ENCODE measurements at regions not wholly inside any gene's neighbourhood (a gene's known extent, or its start where the extent isn't known, plus 50 kb on each side); places are given as distances from the start of the nearest gene placed in this dataset.

DNA sequence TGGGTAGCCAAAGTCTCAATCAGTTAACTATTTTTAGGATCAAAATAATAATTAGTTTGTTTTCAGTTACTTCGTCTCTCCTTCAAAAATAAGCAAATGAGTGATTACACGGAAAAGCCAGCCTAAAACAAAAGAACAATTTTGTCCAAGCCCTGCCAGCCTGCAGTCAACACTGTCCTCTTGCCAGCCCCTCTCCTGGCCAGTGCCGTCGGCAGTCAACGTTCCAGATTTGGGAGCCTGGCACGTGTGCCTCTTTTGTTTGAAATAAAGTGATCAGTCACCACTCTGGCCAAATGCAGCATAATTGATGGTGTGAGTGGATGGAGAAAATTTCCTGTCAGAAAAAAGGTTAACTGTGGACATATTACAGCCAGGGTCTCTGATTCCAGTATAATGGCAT is 260.6 kb upstream of the SKOR2 start:
- H3K4me3 ChIP-seq (ENCODE audit: low read depth, low read length): no peak overlapping the region
- DNase-seq (ENCODE audit: low read depth): no peak

DNA sequence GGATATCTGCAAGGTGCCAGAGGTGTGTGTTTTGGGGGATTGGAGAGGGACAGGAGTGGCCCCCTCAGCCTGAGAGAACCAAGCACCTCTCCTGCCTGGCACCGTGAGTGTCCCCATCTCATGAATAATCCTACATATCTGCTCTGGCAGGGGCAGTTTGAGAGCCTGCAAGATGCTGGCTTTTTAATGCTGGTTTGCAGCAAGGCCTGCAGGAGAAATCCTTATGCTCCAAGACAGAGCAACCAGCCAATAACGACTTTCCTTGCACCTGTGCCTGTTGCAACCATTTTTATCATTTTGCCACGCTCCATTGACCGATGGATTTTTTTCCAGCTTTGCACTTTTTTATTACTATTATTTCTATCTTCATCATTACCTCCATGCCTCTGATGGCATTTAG is 259.4 kb upstream of the SKOR2 start:
- no peak for DNase-seq (ENCODE audit: low read depth)
- no peak overlapping the region for H3K4me3 ChIP-seq (ENCODE audit: low read depth, low read length)

DNA sequence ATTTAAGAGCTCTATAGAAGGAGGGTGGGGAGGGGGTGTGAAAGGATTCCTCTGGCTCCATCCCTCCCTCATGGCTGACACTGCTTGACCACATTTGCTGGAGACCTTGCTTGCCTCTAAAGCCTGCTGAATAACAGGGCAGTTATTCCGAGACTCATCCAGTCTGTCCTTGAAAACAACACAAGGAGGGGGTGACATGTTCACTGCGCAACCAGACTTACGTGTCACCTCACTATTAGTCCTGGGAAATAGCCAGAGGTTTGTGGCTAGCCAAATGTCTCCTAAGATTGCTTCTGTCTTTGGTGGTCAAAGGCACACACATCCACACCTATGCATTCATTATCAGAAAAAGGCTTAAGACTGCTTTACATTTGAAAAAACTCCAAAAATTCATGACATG is 256.2 kb upstream of the SKOR2 start:
- DNase-seq (ENCODE audit: low read depth): no peak
- H3K4me3 ChIP-seq (ENCODE audit: low read depth, low read length): no peak overlapping the region

DNA sequence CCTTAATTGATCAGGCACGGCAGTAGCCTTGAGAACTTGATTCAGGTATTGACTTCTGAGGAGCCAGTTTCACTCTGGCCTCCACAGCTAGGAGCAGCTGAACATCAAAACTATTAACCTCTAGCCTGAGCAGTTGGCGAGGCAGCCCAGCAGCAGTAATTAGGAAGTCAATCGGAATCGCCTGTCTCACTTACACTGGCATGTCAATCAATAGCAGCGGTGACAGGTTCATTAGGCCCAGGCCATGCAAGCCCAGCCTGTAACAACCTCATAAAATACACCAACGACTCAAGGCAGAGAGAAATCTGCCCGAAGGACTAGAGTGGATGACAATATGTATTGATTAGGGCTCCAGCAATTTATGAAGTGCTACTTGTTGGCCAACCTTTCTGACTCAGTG is 255.4 kb upstream of the SKOR2 start:
- no peak for DNase-seq (ENCODE audit: low read depth)
- no peak overlapping the region for H3K4me3 ChIP-seq (ENCODE audit: low read depth, low read length)

DNA sequence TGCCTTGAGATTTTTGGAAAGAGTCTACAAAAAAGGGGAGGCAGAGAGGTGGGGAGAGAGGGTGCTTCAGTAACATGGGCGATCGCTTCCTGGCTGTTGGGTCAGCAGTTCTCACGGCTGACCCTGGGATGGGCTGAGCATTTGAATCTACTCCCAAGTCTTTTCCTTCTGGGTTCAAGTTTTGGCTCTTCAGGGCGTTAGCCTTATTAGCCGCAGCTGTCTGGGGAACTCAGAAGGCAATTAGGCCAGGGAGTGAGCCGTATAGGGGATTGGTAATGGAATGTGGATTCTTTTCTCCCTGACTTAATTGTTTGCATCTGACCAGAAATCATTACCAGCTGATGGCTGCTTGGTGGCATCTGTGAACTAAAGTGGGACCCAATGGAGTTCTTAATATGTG is 250.5 kb upstream of the SKOR2 start:
- no peak overlapping the region for H3K4me3 ChIP-seq (ENCODE audit: low read depth, low read length)
- DNase-seq (ENCODE audit: low read depth): no peak

DNA sequence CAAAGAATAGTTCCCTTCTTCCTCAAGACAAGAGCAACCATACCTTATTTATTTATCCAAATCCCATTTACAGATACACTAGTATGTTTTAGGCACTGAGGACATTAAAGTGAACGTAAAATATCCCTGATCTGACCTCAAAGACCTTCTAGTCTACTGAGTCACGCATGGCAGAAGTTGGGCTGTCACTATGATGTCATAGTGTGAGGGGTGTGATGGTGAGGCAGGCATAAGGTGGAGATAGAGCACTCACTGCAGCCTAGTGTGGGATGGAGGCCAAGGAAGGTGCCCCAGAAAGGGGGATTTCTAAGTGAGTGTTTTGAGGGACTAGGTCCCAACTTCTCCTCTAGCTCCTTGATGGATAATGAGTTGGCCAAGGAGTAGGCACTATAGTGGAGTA is 249.5 kb upstream of the SKOR2 start:
- no peak for DNase-seq (ENCODE audit: low read depth)
- no peak overlapping the region for H3K4me3 ChIP-seq (ENCODE audit: low read depth, low read length)

DNA sequence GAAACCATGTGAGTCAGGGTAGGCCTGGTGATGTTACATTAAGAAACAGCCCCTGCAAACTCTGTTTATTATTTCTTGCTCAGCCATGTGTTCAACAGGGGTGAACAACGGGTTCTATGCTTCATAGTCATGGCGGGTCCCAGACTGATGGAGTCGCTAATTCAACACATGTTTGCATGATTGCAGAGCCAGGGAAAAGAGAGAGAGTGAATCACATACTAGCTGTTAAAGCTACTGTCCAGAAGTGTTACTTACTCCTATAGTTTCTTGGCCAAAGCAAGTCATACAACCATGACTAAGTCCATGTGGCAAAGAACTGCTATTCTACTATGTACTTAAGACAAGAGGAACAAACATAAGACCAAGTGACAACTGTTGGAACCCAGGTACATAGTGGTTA is 241.2 kb upstream of the SKOR2 start:
- no peak overlapping the region for H3K4me3 ChIP-seq (ENCODE audit: low read depth, low read length)
- no peak for DNase-seq (ENCODE audit: low read depth)

DNA sequence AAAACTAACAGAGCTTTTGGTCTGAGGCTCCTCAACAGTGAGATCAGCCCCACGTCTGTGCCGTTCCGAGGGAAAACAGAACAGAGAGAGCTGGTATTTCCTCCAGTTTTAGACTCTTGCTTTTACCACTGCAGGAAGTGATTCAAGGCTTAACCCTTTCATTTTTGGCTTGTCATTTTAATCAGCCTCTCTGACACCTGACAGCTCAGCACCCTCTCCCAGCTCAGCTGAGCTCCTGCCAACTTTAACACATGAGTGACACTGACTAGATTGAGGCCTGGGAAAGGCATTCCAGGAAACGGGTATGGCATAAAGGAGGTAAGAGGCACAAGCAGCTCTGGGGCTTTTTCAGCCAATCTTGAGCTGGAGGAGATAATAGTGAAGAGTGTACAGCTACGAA is 239.4 kb upstream of the SKOR2 start:
- DNase-seq (ENCODE audit: low read depth): no peak
- no peak overlapping the region for H3K4me3 ChIP-seq (ENCODE audit: low read depth, low read length)

DNA sequence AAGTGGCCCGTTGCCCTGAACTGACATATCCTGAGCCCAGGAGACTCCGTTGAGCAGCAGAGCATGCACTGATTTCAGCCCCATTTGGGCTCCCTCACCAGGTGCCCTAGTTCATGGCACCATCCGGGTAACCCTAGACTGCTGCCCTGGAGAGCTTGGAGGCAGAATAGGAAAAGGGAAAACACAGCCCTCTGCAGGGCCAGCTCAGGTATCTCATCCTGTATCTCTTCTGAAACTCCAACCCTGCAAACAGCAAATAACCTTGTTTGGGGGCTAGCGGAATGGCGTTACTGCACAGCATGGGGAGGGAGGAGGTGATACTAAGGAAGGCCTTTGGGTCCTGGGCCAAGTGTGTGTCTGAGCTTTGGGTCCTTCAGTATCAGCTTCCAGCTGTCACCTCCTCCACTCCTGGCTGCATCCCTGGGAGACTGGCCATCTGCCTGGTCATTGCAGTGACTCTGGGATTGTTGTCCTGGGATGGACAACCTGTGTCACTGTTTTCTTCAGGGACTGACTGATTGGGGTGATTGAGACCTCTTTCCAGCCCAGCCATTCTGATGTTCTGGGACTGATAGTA is 233.8 kb upstream of the SKOR2 start:
- no peak overlapping the region for H3K4me3 ChIP-seq (ENCODE audit: low read depth, low read length)

DNA sequence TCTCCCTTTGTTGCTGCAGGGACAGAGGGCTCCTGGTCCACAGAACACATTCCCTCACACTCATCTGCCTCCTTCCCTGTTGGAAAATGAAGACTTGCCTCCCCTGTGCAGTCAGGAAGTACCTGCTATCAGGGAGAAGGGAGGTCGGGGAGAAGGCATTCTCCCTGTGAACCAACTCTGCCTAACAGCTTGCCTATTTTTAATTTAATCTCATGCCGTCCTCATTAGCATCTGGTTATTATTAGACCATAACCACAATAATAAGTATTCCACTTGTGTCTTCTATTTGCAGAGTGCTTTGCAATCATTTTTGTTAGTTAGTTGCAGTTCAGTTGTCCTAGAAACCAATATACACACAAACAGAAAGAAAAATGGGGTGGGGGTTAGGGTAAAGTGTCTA is 232.6 kb upstream of the SKOR2 start:
- H3K4me3 ChIP-seq (ENCODE audit: low read depth, low read length): no peak overlapping the region
- no peak for DNase-seq (ENCODE audit: low read depth)

More for the DNA sequence above, 233.8 kb upstream of the SKOR2 start:
- no peak for DNase-seq (ENCODE audit: low read depth)

DNA sequence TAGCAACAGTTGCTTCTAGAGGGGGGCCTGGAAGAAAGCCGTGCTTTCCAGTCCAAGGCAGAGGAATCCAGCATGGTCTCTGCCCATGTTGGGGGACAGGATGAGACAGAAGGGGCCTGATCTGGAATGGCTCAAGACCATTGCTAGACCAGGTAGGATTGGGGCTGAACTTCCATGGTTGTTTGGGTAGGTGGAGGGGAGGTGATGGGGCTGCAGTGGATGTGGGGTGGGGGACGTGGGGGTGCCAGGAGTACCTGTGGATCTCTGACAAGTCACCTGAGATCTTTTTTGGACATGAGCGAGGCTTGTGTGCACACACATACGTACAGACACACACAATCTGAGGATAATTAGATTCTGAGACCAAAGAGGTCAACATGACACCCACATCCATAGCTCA is 228.7 kb upstream of the SKOR2 start:
- DNase-seq (ENCODE audit: low read depth): no peak
- H3K4me3 ChIP-seq (ENCODE audit: low read depth, low read length): no peak overlapping the region

DNA sequence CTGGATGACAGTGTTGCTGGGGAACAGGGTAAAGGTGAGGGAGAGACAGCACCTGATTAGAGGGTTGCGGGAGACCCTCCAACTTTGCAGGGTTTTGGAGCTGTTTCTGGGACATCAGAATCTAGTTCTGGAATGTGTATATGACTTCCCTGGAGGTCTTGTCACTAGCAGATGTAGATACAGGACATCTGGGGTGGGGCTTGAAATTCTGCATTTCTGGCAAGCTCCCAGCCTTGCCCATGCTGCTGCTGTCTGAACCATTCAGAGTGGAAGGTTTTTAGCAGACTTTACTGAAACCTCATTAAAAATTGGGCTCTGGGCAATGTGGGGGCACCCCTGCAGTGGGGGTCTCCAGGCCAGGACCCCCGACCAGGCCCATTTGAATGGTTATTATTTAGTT is 220.3 kb upstream of the SKOR2 start:
- H3K4me3 ChIP-seq (ENCODE audit: low read depth, low read length): no peak overlapping the region
- DNase-seq (ENCODE audit: low read depth): no peak

DNA sequence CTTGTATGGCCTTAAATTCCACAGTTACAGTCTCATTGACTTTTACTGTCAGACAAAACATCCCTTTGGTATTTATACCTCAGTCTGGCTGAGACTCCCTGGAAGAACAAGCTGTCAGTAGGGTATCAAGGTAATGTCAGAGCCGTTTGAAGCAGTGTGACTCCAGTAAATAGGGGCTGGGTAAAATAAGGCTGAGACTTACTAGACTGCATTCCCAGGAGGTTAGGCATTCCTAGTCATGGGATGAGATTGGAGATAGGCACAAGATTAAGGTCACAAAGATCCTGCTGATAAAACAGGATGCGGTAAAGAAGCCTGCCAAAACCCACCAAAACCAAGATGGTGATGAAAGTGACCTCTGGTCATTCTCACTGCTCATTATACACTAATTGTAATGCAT is 219.5 kb upstream of the SKOR2 start:
- no peak for DNase-seq (ENCODE audit: low read depth)
- no peak overlapping the region for H3K4me3 ChIP-seq (ENCODE audit: low read depth, low read length)

DNA sequence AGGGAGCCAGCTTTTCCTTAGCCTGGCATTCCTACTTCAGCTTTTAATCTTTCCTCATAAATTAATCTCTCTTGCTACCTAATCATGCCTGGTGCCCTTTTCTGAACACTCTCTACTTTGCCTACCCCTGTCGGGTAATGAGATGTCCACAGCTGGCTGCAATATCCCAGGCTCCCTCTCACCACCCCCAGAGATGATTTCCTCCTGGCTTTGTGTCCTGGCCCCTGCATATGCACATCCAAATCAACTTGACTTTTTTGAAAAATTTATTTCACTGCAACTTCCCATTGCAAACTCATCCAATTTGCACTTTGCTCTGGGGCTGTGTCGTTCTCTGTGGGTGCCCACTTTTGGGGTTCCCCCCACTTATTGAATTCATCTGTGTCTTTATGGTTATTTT is 218.1 kb upstream of the SKOR2 start:
- no peak for DNase-seq (ENCODE audit: low read depth)
- no peak overlapping the region for H3K4me3 ChIP-seq (ENCODE audit: low read depth, low read length)

DNA sequence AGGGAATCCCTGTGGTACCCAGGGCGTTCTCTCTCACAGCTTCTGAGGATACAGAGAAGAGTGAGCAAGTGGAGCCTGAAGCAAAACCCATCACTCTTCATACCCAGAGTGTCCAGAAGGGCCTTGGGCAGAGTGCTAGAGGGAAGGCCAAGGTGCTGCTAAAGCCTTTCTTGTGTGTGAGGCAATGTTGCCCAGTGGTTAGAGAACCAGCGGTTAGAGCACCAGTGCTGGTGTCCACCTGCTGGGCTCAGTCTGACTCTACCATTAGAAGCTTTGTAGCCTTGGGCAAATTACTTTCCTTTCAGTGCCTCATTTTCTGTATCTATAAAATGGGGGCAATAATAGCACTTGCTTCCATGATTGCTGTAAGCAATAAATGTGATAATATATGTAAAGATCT is 210.5 kb upstream of the SKOR2 start:
- H3K4me3 ChIP-seq (ENCODE audit: low read depth, low read length): no peak overlapping the region
- DNase-seq (ENCODE audit: low read depth): no peak

DNA sequence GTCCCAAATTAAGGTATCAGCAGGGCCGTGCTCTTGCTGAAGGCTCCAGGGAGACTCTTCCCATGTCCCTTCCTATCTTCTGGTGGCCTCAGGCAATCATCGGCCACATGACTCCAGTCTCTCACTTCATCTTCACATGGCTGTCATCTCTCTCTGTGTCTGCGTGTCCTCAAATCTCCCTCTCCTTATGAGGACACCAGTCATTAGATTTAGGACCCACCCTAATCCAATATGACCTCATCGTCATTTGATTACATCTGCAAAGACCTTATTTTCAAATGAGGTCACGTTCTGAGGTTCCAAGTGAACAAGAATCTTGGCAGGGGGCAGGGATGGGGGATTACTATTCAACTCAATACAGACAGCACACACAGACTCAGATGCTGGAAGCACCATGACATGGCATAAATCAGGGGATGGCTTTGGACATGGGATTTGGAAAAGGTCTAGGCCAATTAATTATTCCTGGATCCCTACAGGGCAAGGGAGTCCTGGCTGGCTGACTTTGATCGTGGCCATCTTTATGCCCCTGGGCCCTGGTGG is 210.0 kb upstream of the SKOR2 start:
- DNase-seq (ENCODE audit: low read depth): no peak
- no peak overlapping the region for H3K4me3 ChIP-seq (ENCODE audit: low read depth, low read length)

DNA sequence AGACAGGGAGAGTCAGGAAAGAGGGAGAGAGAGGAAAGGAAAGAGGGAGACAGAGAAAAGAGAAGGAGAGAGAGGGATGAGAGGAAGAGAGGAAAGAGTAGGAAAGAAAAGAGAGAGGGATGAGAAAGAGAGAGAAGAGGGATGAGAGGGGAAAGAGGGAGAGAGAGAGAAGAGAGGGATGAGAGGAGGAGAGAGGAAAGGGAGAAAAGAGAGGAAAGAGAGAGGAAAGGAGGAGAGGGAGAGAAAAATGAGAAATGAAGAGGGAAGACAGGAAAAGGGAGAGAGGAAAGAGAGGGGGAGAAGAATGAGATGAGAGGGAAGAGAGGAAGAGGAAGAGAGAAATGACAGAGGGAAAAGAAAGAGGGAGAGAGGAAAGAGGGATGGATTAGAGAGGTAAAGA is 207.0 kb upstream of the SKOR2 start:
- no peak for DNase-seq (ENCODE audit: low read depth)
- no peak overlapping the region for H3K4me3 ChIP-seq (ENCODE audit: low read depth, low read length)

DNA sequence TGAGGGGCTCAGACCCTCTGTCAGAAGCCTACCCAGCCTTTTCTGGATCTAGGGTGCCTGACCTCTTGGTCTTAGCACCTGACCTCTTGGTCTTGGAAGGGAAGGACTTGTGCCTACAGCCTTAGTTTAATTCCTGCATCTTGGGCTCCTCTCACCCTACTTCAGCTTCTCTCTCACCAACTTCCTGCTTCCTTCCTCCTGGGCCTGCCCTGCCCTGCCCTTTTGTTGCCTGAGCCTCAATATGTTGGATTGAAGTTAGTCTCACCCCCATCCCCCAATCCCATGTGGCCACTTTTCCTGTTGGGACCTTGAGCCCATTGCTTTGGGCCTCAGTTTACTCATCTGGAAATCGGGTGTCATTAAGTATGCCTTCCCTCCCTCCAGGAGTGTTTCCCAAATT is 206.2 kb upstream of the SKOR2 start:
- no peak for DNase-seq (ENCODE audit: low read depth)
- H3K4me3 ChIP-seq (ENCODE audit: low read depth, low read length): no peak overlapping the region

DNA sequence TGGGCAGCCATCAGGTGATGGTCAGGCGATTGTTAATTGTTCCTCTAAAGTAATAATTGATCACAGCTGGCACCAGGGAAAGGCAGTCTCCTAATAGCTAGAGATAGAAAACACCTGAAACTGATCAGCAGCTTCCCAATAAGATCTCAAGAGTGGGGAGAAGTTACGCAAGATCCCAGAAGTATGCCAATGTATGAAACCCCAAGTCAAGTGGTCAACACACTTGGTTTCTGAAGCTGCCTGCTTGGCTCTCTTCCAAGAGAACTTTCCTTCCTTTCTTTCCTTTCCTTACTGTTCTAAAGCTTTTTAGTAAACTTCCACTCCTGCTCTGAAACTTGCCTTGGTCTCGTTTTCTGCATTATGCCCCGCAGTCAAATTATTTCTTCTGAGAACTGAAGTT is 201.6 kb upstream of the SKOR2 start:
- H3K4me3 ChIP-seq (ENCODE audit: low read depth, low read length): no peak overlapping the region
- no peak for DNase-seq (ENCODE audit: low read depth)

DNA sequence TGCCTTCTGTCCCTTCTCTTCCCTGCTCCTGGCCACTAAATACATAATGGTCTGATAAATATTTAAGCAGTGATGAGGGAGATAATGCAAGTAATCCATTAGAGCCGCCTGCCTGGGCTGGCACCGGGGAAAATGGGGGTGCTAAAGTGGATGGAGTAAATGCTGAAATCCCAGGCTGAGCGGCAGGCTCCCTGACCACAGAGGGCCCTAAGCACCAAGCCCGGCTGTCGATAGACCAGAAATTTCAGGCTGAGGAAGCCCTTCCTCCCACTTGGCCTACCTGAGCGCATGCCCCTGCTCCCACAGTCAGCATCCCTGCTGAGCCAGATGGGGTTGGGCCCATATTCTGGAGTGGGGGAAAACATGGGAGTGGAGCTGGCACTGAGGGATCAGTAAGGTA is 197.5 kb upstream of the SKOR2 start:
- H3K4me3 ChIP-seq (ENCODE audit: low read depth, low read length): no peak overlapping the region
- no peak for DNase-seq (ENCODE audit: low read depth)

DNA sequence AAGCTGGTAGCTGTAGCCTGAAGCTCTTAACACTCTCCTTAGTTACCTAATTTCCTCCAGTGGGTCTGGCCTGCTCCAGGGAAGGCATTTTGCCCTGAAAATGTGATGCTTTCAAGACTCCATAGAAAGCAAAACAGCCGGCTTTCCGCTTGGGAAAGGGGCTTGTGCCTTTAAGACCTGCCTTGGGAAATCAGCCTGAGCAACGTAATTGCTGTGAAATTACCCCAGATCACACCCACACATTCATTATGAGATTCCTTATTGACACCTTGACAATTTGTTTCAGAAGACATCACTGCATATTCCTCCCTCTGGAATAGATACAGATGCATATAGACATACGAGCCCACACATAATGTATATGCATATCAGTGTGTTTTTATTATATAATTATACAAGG is 190.5 kb upstream of the SKOR2 start:
- no peak for DNase-seq (ENCODE audit: low read depth)

DNA sequence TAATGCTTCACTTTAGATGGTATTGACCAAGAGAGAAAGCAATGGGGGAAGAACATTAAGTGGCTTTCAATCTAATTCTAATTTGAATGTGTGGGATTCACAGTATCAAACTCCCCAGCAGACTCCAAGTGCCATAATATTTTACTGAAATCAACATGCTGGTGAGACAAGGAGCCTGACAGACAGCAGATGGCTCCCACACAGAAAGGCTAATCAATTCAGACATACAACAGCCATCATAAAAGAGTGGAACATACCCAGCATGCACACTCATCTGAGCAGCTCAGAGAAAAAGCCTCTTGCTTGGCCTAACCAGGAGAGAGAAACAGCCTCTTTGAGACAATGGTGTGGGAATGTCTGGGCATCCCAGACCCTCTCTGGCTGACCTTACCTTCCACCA is 186.5 kb upstream of the SKOR2 start:
- H3K4me3 ChIP-seq (ENCODE audit: low read depth, low read length): no peak overlapping the region
- DNase-seq (ENCODE audit: low read depth): no peak

More for the DNA sequence above, 190.5 kb upstream of the SKOR2 start:
- H3K4me3 ChIP-seq (ENCODE audit: low read depth, low read length): no peak overlapping the region
